Choroid plexus epithelial cell (primary cell): ENCODE measurements at regions not wholly inside any gene's neighbourhood (a gene's known extent, or its start where the extent isn't known, plus 50 kb on each side); places are given as distances from the start of the nearest gene placed in this dataset.
"Not testable (repeated sequence)": the region's sequence is repeated elsewhere in the genome, so short reads cannot be mapped to it uniquely, and the experiment has no call there.

Experiments used
- DNase-seq: peaks from one replicate; pipeline ENCODE4 v3.0.0-alpha.2; 2010; ENCODE audit warnings: low read depth
- H3K4me3 ChIP-seq: 2 replicates; pipeline ENCODE4 v1.5.1; 2011; ENCODE audit warnings: low read depth, mild to moderate bottlenecking, control low read depth, low read length, moderate library complexity
- CTCF ChIP-seq: conservative IDR thresholded peaks from 2 replicates; pipeline ENCODE4 v1.5.1; 2011; ENCODE audit warnings: low read depth, mild to moderate bottlenecking, control low read depth, inconsistent platforms, low read length, moderate library complexity

GRCh38 chr4:17238633-17239032 lies 273.3 kb downstream of the QDPR start:
- TF ChIP-seq CTCF = no peak
- DNase-seq = no peak
- H3K4me3 ChIP-seq = no peak overlapping the region

GRCh38 chr4:17236686-17237085 lies 275.2 kb downstream of the QDPR start:
- no peak overlapping the region for H3K4me3 ChIP-seq
- DNase-seq = peak; percentile 26
- no peak for TF ChIP-seq CTCF

GRCh38 chr4:17234678-17235077 lies 277.2 kb downstream of the QDPR start:
- no peak overlapping the region for H3K4me3 ChIP-seq
- TF ChIP-seq CTCF = no peak
- DNase-seq = no peak

GRCh38 chr4:17232566-17233253 lies 279.2 kb downstream of the QDPR start:
- TF ChIP-seq CTCF = no peak
- DNase-seq = peak; percentile 81
- no peak overlapping the region for H3K4me3 ChIP-seq

GRCh38 chr4:17231880-17232475 lies 279.9 kb downstream of the QDPR start:
- not testable (repeated sequence) for H3K4me3 ChIP-seq, DNase-seq

GRCh38 chr4:17230727-17231126 lies 281.2 kb downstream of the QDPR start:
- TF ChIP-seq CTCF = no peak
- DNase-seq = no peak
- no peak overlapping the region for H3K4me3 ChIP-seq

GRCh38 chr4:17220816-17221215 lies 291.1 kb downstream of the QDPR start:
- TF ChIP-seq CTCF = no peak
- no peak for DNase-seq
- H3K4me3 ChIP-seq = no peak overlapping the region
